ENCODE measurements at regions not wholly inside any gene's neighbourhood (a gene's known extent, or its start where the extent isn't known, plus 50 kb on each side); places are given as distances from the start of the nearest gene placed in this dataset.
"Not testable (repeated sequence)": the region's sequence is repeated elsewhere in the genome, so short reads cannot be mapped to it uniquely, and the experiment has no call there.

GRCh38 chr10:3659203-3659917, 125.6 kb downstream of the KLF6 start:
- DNase-seq (ENCODE audit: low read depth in 2 of 2): no peak

- no peak for DNase-seq (ENCODE audit: low read depth in 2 of 2)
Measured at GRCh38 chr10:3658766-3659165, 126.2 kb downstream of the KLF6 start.

GRCh38 chr10:3656214-3656613, 128.8 kb downstream of the KLF6 start:
- no peak for DNase-seq (ENCODE audit: low read depth in 2 of 2)

GRCh38 chr10:3655528-3655927, 129.5 kb downstream of the KLF6 start:
- no peak for DNase-seq (ENCODE audit: low read depth in 2 of 2)

GRCh38 chr10:3654980-3655379, 130.0 kb downstream of the KLF6 start:
- no peak for DNase-seq (ENCODE audit: low read depth in 2 of 2)

GRCh38 chr10:3654496-3654895, 130.5 kb downstream of the KLF6 start:
- no peak for DNase-seq (ENCODE audit: low read depth in 2 of 2)

GRCh38 chr10:3653303-3653702, 131.7 kb downstream of the KLF6 start:
- DNase-seq (ENCODE audit: low read depth in 2 of 2): not testable (repeated sequence)

- DNase-seq (ENCODE audit: low read depth in 2 of 2): no peak
Measured at GRCh38 chr10:3652886-3653285, 132.1 kb downstream of the KLF6 start.

GRCh38 chr10:3651969-3652653, 132.9 kb downstream of the KLF6 start:
- no peak for DNase-seq (ENCODE audit: low read depth in 2 of 2)

GRCh38 chr10:3648576-3648975, 136.4 kb downstream of the KLF6 start:
- no peak for DNase-seq (ENCODE audit: low read depth in 2 of 2)

- DNase-seq (ENCODE audit: low read depth in 2 of 2): no peak
Measured at GRCh38 chr10:3648170-3648569, 136.8 kb downstream of the KLF6 start.

- DNase-seq (ENCODE audit: low read depth in 2 of 2): no peak
Measured at GRCh38 chr10:3647074-3647473, 137.9 kb downstream of the KLF6 start.

GRCh38 chr10:3645406-3645805, 139.6 kb downstream of the KLF6 start:
- DNase-seq (ENCODE audit: low read depth in 2 of 2): no peak

- no peak for DNase-seq (ENCODE audit: low read depth in 2 of 2)
Measured at GRCh38 chr10:3640816-3641215, 144.2 kb downstream of the KLF6 start.

- DNase-seq (ENCODE audit: low read depth in 2 of 2): no peak
Measured at GRCh38 chr10:3639546-3639945, 145.5 kb downstream of the KLF6 start.

GRCh38 chr10:3636356-3637181, 148.4 kb downstream of the KLF6 start:
- DNase-seq (ENCODE audit: low read depth in 2 of 2): no peak

- DNase-seq (ENCODE audit: low read depth in 2 of 2): no peak
Measured at GRCh38 chr10:3635697-3636096, 149.3 kb downstream of the KLF6 start.

- DNase-seq (ENCODE audit: low read depth in 2 of 2): no peak
Measured at GRCh38 chr10:3635211-3635671, 149.8 kb downstream of the KLF6 start.

GRCh38 chr10:3634646-3635045, 150.4 kb downstream of the KLF6 start:
- not testable (repeated sequence) for DNase-seq (ENCODE audit: low read depth in 2 of 2)

GRCh38 chr10:3631701-3632330, 153.2 kb downstream of the KLF6 start:
- DNase-seq (ENCODE audit: low read depth in 2 of 2): no peak

- DNase-seq (ENCODE audit: low read depth in 2 of 2): no peak
Measured at GRCh38 chr10:3631291-3631690, 153.7 kb downstream of the KLF6 start.
